ENCODE measurements at regions not wholly inside any gene's neighbourhood (a gene's known extent, or its start where the extent isn't known, plus 50 kb on each side); places are given as distances from the start of the nearest gene placed in this dataset.

GRCh38 chr17:73718912-73719311, 74.7 kb upstream of the SDK2 start (continued):
- TF ChIP-seq RFX1 (IDR thresholded peaks at IDR 0.05) (no peak), IRX3 (CRISPR knock-in tag; IDR thresholded peaks at IDR 0.05; ENCODE audit: borderline replicate concordance, low read depth) (no peak), ZNF143 (CRISPR knock-in tag; IDR thresholded peaks at IDR 0.05) (no peak), TFAP4 (IDR thresholded peaks at IDR 0.05; ENCODE audit: borderline replicate concordance, low read depth) (peak; percentile 84; the same call in 1 of the 2 replicates), MLLT10 (CRISPR knock-in tag; IDR thresholded peaks at IDR 0.05) (no peak), MAFF (IDR thresholded peaks at IDR 0.05; ENCODE audit: low read depth, low read length) (no peak), ZBTB7A (CRISPR knock-in tag; IDR thresholded peaks at IDR 0.05) (no peak), SMYD3 (CRISPR knock-in tag; IDR thresholded peaks at IDR 0.05) (no peak), ZNF124 (CRISPR knock-in tag; IDR thresholded peaks at IDR 0.05) (no peak), NR2C2 (CRISPR knock-in tag; IDR thresholded peaks at IDR 0.05; ENCODE audit: borderline replicate concordance) (peak; percentile 80), ZNF747 (CRISPR knock-in tag; IDR thresholded peaks at IDR 0.05; ENCODE audit: borderline replicate concordance) (no peak), SOX5 (CRISPR knock-in tag; IDR thresholded peaks at IDR 0.05; ENCODE audit: borderline replicate concordance) (0 out of 2 replicates have a peak, but pooled peaks have one; percentile 12), POLR2AphosphoS5 (IDR thresholded peaks at IDR 0.05; ENCODE audit: low read depth, low read length) (no peak), HNRNPH1 (optimal IDR thresholded peaks at IDR 0.05; ENCODE audit: low read depth, low read length) (no peak), FOXJ3 (CRISPR knock-in tag; IDR thresholded peaks at IDR 0.05; ENCODE audit: borderline replicate concordance) (no peak)
- TF ChIP-seq, protein P1, sequence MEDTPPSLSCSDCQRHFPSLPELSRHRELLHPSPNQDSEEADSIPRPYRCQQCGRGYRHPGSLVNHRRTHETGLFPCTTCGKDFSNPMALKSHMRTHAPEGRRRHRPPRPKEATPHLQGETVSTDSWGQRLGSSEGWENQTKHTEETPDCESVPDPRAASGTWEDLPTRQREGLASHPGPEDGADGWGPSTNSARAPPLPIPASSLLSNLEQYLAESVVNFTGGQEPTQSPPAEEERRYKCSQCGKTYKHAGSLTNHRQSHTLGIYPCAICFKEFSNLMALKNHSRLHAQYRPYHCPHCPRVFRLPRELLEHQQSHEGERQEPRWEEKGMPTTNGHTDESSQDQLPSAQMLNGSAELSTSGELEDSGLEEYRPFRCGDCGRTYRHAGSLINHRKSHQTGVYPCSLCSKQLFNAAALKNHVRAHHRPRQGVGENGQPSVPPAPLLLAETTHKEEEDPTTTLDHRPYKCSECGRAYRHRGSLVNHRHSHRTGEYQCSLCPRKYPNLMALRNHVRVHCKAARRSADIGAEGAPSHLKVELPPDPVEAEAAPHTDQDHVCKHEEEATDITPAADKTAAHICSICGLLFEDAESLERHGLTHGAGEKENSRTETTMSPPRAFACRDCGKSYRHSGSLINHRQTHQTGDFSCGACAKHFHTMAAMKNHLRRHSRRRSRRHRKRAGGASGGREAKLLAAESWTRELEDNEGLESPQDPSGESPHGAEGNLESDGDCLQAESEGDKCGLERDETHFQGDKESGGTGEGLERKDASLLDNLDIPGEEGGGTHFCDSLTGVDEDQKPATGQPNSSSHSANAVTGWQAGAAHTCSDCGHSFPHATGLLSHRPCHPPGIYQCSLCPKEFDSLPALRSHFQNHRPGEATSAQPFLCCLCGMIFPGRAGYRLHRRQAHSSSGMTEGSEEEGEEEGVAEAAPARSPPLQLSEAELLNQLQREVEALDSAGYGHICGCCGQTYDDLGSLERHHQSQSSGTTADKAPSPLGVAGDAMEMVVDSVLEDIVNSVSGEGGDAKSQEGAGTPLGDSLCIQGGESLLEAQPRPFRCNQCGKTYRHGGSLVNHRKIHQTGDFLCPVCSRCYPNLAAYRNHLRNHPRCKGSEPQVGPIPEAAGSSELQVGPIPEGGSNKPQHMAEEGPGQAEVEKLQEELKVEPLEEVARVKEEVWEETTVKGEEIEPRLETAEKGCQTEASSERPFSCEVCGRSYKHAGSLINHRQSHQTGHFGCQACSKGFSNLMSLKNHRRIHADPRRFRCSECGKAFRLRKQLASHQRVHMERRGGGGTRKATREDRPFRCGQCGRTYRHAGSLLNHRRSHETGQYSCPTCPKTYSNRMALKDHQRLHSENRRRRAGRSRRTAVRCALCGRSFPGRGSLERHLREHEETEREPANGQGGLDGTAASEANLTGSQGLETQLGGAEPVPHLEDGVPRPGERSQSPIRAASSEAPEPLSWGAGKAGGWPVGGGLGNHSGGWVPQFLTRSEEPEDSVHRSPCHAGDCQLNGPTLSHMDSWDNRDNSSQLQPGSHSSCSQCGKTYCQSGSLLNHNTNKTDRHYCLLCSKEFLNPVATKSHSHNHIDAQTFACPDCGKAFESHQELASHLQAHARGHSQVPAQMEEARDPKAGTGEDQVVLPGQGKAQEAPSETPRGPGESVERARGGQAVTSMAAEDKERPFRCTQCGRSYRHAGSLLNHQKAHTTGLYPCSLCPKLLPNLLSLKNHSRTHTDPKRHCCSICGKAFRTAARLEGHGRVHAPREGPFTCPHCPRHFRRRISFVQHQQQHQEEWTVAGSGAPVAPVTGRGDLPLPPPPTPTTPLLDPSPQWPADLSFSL (CRISPR knock-in tag; IDR thresholded peaks at IDR 0.05): no peak
- TF ChIP-seq, protein P2, sequence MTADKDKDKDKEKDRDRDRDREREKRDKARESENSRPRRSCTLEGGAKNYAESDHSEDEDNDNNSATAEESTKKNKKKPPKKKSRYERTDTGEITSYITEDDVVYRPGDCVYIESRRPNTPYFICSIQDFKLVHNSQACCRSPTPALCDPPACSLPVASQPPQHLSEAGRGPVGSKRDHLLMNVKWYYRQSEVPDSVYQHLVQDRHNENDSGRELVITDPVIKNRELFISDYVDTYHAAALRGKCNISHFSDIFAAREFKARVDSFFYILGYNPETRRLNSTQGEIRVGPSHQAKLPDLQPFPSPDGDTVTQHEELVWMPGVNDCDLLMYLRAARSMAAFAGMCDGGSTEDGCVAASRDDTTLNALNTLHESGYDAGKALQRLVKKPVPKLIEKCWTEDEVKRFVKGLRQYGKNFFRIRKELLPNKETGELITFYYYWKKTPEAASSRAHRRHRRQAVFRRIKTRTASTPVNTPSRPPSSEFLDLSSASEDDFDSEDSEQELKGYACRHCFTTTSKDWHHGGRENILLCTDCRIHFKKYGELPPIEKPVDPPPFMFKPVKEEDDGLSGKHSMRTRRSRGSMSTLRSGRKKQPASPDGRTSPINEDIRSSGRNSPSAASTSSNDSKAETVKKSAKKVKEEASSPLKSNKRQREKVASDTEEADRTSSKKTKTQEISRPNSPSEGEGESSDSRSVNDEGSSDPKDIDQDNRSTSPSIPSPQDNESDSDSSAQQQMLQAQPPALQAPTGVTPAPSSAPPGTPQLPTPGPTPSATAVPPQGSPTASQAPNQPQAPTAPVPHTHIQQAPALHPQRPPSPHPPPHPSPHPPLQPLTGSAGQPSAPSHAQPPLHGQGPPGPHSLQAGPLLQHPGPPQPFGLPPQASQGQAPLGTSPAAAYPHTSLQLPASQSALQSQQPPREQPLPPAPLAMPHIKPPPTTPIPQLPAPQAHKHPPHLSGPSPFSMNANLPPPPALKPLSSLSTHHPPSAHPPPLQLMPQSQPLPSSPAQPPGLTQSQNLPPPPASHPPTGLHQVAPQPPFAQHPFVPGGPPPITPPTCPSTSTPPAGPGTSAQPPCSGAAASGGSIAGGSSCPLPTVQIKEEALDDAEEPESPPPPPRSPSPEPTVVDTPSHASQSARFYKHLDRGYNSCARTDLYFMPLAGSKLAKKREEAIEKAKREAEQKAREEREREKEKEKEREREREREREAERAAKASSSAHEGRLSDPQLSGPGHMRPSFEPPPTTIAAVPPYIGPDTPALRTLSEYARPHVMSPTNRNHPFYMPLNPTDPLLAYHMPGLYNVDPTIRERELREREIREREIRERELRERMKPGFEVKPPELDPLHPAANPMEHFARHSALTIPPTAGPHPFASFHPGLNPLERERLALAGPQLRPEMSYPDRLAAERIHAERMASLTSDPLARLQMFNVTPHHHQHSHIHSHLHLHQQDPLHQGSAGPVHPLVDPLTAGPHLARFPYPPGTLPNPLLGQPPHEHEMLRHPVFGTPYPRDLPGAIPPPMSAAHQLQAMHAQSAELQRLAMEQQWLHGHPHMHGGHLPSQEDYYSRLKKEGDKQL (CRISPR knock-in tag; IDR thresholded peaks at IDR 0.05; ENCODE audit: low read depth): no peak

Measured in HepG2 (cell line).